Right atrium auricular region (tissue), 2 donors: ENCODE measurements at regions not wholly inside any gene's neighbourhood (a gene's known extent, or its start where the extent isn't known, plus 50 kb on each side); places are given as distances from the start of the nearest gene placed in this dataset.

ENCODE experiments used
- DNase-seq: peaks from one replicate; pipeline ENCODE4 v3.0.0-alpha.2; 2019; ENCODE audit warnings: low spot score
- H3K27ac ChIP-seq, 2 donors: fragments of 200-600 bp; sonication (generic); 1 replicate in 1 of 2; 2 replicates in 1 of 2; pipeline ENCODE4 v1.5.1; 2016 to 2019
- H3K27me3 ChIP-seq, 2 donors: fragments of 200-600 bp; sonication (generic); one replicate each; pipeline versions ENCODE4 v1.5.1 to v1.6.0; 2017 to 2019
- H3K36me3 ChIP-seq: fragments of 200-600 bp; sonication (generic); one replicate; pipeline ENCODE4 v1.5.1; 2016
- H3K4me1 ChIP-seq, 2 donors: fragments of 200-600 bp; sonication (generic); one replicate each; pipeline versions ENCODE4 v1.5.1 to v1.6.0; 2017 to 2019
- H3K4me3 ChIP-seq, 2 donors: fragments of 200-600 bp; sonication (generic); 1 replicate in 1 of 2; 2 replicates in 1 of 2; pipeline ENCODE4 v1.5.1; 2017 to 2019; ENCODE audit warnings: mild to moderate bottlenecking in 1 of 2, moderate library complexity in 1 of 2
- H3K9me3 ChIP-seq, 2 donors: fragments of 200-600 bp; sonication (generic); one replicate each; pipeline ENCODE4 v1.5.1; 2019
- TF ChIP-seq, protein P1 (sequence below), 2 donors: fragments of 200-600 bp; sonication (generic); IDR thresholded peaks; one replicate each; pipeline ENCODE4 v1.5.1; 2019; ENCODE audit warnings: antibody characterized with exemption in 2 of 2

- no peak overlapping the region for H3K4me3 ChIP-seq
- no peak overlapping the region for H3K27ac ChIP-seq
- no peaks in the 10 kb centered on the region for H3K9me3 ChIP-seq
- H3K4me1 ChIP-seq, result peaks cover 0 to 4% of the 10 kb centered on the region in 2 donors
- no peaks in the 10 kb centered on the region for H3K27me3 ChIP-seq
- no peaks in the 10 kb centered on the region for H3K36me3 ChIP-seq
- no peak for DNase-seq
- TF ChIP-seq, protein P1, sequence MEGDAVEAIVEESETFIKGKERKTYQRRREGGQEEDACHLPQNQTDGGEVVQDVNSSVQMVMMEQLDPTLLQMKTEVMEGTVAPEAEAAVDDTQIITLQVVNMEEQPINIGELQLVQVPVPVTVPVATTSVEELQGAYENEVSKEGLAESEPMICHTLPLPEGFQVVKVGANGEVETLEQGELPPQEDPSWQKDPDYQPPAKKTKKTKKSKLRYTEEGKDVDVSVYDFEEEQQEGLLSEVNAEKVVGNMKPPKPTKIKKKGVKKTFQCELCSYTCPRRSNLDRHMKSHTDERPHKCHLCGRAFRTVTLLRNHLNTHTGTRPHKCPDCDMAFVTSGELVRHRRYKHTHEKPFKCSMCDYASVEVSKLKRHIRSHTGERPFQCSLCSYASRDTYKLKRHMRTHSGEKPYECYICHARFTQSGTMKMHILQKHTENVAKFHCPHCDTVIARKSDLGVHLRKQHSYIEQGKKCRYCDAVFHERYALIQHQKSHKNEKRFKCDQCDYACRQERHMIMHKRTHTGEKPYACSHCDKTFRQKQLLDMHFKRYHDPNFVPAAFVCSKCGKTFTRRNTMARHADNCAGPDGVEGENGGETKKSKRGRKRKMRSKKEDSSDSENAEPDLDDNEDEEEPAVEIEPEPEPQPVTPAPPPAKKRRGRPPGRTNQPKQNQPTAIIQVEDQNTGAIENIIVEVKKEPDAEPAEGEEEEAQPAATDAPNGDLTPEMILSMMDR (IDR thresholded peaks at IDR 0.05), result no peak
Measured at GRCh38 chr21:35792569-35793305, 267.6 kb downstream of the SETD4 start.

DNA sequence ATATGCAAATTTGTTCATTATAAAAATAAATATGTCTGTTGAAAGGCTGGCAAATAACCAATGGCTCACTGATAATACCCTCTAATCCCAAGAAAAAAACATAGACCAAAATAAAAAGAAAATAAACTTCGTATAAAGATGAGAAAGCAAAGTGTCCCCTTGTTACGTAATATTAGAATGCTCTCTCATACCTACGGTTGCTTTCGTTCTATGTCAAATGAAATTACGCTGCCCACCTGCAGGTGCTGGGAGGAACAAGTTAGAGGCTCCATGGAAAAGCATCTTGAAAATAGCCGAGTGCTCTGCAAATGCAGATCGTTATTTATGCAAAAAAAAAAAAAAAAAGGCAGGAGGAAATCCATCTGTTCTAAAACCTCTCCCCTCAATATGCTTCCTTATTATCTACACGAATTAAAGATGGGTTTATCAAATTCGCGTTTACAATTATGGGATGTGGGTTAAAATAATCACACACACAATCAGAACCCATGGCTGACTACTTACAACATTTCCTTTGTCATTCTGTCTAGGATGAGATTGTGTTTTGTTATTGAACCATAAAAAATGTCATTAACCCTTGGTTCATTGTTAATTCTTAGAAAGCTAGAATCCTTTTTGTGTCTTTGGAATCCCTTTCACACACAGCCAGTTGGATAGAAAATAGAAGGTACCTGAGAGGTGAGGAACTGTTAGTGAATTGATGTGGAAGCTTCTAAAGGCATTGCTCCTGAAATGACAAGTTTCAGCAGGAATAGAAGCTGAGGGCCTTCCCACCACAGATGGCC is 268.6 kb downstream of the SETD4 start:
- H3K27me3 ChIP-seq, result no peaks in the 10 kb centered on the region
- TF ChIP-seq, protein P1 (IDR thresholded peaks at IDR 0.05), result no peak

GRCh38 chr21:35783721-35784120 is 276.6 kb downstream of the SETD4 start:
- Histone ChIP-seq H3K4me1 (peaks cover 0 to 16% of the 10 kb centered on the region in 2 donors), H3K27ac (no peak overlapping the region), H3K4me3 (no peak overlapping the region), H3K36me3 (no peaks in the 10 kb centered on the region), H3K9me3 (no peaks in the 10 kb centered on the region), H3K27me3 (no peaks in the 10 kb centered on the region)
- TF ChIP-seq, protein P1 (IDR thresholded peaks at IDR 0.05), result no peak
- no peak for DNase-seq

More for the DNA sequence above, 268.6 kb downstream of the SETD4 start:
- Histone ChIP-seq H3K27ac (no peak overlapping the region), H3K36me3 (no peaks in the 10 kb centered on the region), H3K4me3 (no peak overlapping the region), H3K9me3 (no peaks in the 10 kb centered on the region), H3K4me1 (peaks cover 0 to under 1% of the 10 kb centered on the region in 2 donors)
- no peak for DNase-seq

DNA sequence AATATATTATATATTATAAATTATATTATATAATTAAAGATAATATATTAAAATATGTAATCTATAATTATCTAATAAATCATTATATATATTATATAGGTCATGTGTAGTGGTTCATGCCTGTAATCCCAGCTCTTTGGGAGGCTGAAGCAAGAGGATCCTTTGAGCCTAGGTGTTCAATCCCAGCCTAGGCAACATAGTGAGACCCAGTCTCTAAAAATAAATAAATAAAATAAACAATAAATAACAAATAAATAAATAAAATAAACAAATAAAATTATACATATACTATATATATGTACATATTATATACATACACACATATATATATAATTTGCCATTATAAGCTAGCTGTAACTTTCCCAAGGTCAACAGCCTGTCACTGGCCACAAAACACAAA is 277.7 kb downstream of the SETD4 start:
- Histone ChIP-seq H3K9me3 (no peaks in the 10 kb centered on the region), H3K27ac (no peak overlapping the region), H3K4me1 (peaks cover 0 to 16% of the 10 kb centered on the region in 2 donors), H3K27me3 (no peaks in the 10 kb centered on the region), H3K36me3 (no peaks in the 10 kb centered on the region), H3K4me3 (no peak overlapping the region)
- TF ChIP-seq, protein P1 (IDR thresholded peaks at IDR 0.05), result no peak
- no peak for DNase-seq

- Histone ChIP-seq H3K27me3 (no peaks in the 10 kb centered on the region), H3K36me3 (no peaks in the 10 kb centered on the region), H3K9me3 (no peaks in the 10 kb centered on the region), H3K4me1 (peaks cover 0 to 16% of the 10 kb centered on the region in 2 donors), H3K27ac (no peak overlapping the region), H3K4me3 (no peak overlapping the region)
- TF ChIP-seq, protein P1 (IDR thresholded peaks at IDR 0.05), result no peak
- DNase-seq, result no peak
Measured at GRCh38 chr21:35780983-35781382, 279.3 kb downstream of the SETD4 start.
